Mesenchymal stem cell (in vitro differentiated cells and primary cell): ENCODE measurements at regions not wholly inside any gene's neighbourhood (a gene's known extent, or its start where the extent isn't known, plus 50 kb on each side); places are given as distances from the start of the nearest gene placed in this dataset.
A peak's percentile ranks its signal among the peaks of the same experiment; 100 is the strongest.

ENCODE experiments used
- DNase-seq: peaks from one replicate; pipeline ENCODE4 v3.0.0-alpha.2; 2013
- H2AFZ ChIP-seq: one replicate; pipeline ENCODE4 v1.6.1; 2013; ENCODE audit warnings: low read depth, mild to moderate bottlenecking, control low read depth, inconsistent platforms, low read length, moderate library complexity
- H2AK5ac ChIP-seq: 2 replicates; pipeline ENCODE4 v1.6.1; 2013; ENCODE audit warnings: low read length, moderate library complexity, mild to moderate bottlenecking, inconsistent platforms; ENCODE audit not compliant: severe bottlenecking
- H2BK120ac ChIP-seq: one replicate; pipeline ENCODE4 v1.6.1; 2013; ENCODE audit warnings: low read depth, mild to moderate bottlenecking, inconsistent platforms, low read length, moderate library complexity
- H2BK12ac ChIP-seq, 2 experiments: one replicate each; pipeline ENCODE4 v1.6.1; 2013; ENCODE audit warnings: inconsistent platforms in 2 of 2, low read length in 2 of 2, mild to moderate bottlenecking in 2 of 2, moderate library complexity in 2 of 2, control low read depth in 1 of 2
- H2BK15ac ChIP-seq: one replicate; pipeline ENCODE4 v1.6.1; 2013; ENCODE audit warnings: mild to moderate bottlenecking, low read depth, inconsistent platforms; ENCODE audit not compliant: poor library complexity, severe bottlenecking
- H2BK5ac ChIP-seq: 2 replicates; pipeline ENCODE4 v1.6.1; 2013; ENCODE audit warnings: low read depth, mild to moderate bottlenecking, low read length, control low read depth, inconsistent platforms; ENCODE audit not compliant: poor library complexity, severe bottlenecking
- H3K14ac ChIP-seq, 2 experiments: one replicate each; pipeline ENCODE4 v1.6.1; 2013; ENCODE audit warnings: inconsistent platforms in 2 of 2, low read length in 2 of 2, control low read depth in 1 of 2, mild to moderate bottlenecking in 1 of 2, moderate library complexity in 1 of 2
- H3K18ac ChIP-seq, 2 experiments: one replicate each; pipeline ENCODE4 v1.6.1; 2013; ENCODE audit warnings: inconsistent platforms in 2 of 2, low read length in 2 of 2, control low read depth in 1 of 2, low read depth in 1 of 2, mild to moderate bottlenecking in 1 of 2
- H3K23ac ChIP-seq, 2 experiments: one replicate each; pipeline ENCODE4 v1.6.1; 2013; ENCODE audit warnings: inconsistent platforms in 2 of 2, low read length in 2 of 2, mild to moderate bottlenecking in 2 of 2, moderate library complexity in 2 of 2, control low read depth in 1 of 2
- H3K27ac ChIP-seq: 2 replicates; pipeline ENCODE4 v1.5.1; 2013; ENCODE audit warnings: mild to moderate bottlenecking, moderate library complexity, low read length, control low read depth, inconsistent platforms; ENCODE audit not compliant: poor library complexity, severe bottlenecking
- H3K27me3 ChIP-seq, 2 experiments: 2 replicates each; pipeline versions ENCODE4 v1.6.1 to v1.7.0; 2013; ENCODE audit warnings: low read length in 2 of 2, mild to moderate bottlenecking in 2 of 2, moderate library complexity in 2 of 2, control low read depth in 1 of 2, inconsistent platforms in 1 of 2; ENCODE audit not compliant: control insufficient read depth in 1 of 2, insufficient read depth in 1 of 2
- H3K36me3 ChIP-seq, 2 experiments: 2 replicates each; pipeline versions ENCODE4 v1.6.1 to v1.7.0; 2013; ENCODE audit warnings: low read length in 2 of 2, control low read depth in 1 of 2, inconsistent platforms in 1 of 2, low read depth in 1 of 2, mild to moderate bottlenecking in 1 of 2; ENCODE audit not compliant: insufficient read depth in 2 of 2, control insufficient read depth in 1 of 2
- H3K4ac ChIP-seq, 2 experiments: one replicate each; pipeline ENCODE4 v1.6.1; 2013; ENCODE audit warnings: inconsistent platforms in 2 of 2, low read length in 2 of 2, mild to moderate bottlenecking in 2 of 2, moderate library complexity in 2 of 2, control low read depth in 1 of 2, low read depth in 1 of 2
- H3K4me1 ChIP-seq: 2 replicates; pipeline ENCODE4 v1.6.1; 2013; ENCODE audit warnings: low read depth, low read length, control low read depth; ENCODE audit not compliant: control insufficient read depth, insufficient read depth
- H3K4me2 ChIP-seq: 2 replicates; pipeline ENCODE4 v1.6.1; 2013; ENCODE audit warnings: low read length, mild to moderate bottlenecking, inconsistent platforms; ENCODE audit not compliant: poor library complexity, severe bottlenecking
- H3K4me3 ChIP-seq, 2 experiments: 2 replicates each; pipeline versions ENCODE4 v1.5.1 to v1.7.0; 2013; ENCODE audit warnings: low read length in 2 of 2, mild to moderate bottlenecking in 2 of 2, control low read depth in 1 of 2, low read depth in 1 of 2; ENCODE audit not compliant: insufficient read depth in 1 of 2
- H3K79me1 ChIP-seq: replicated peaks from 2 replicates; pipeline ENCODE4 v1.6.1; 2013; ENCODE audit warnings: mild to moderate bottlenecking, control low read depth, low read length, inconsistent platforms; ENCODE audit not compliant: poor library complexity, severe bottlenecking
- H3K9ac ChIP-seq: 2 replicates; pipeline ENCODE4 v1.7.0; 2013; ENCODE audit warnings: mild to moderate bottlenecking, low read length, moderate library complexity
- H3K9me3 ChIP-seq: 2 replicates; pipeline ENCODE4 v1.7.0; 2013; ENCODE audit warnings: mild to moderate bottlenecking, low read length; ENCODE audit not compliant: control insufficient read depth
- H4K8ac ChIP-seq: one replicate; pipeline ENCODE4 v1.6.1; 2013; ENCODE audit warnings: inconsistent platforms, mild to moderate bottlenecking, low read length, moderate library complexity
- H4K91ac ChIP-seq: one replicate; pipeline ENCODE4 v1.6.1; 2013; ENCODE audit warnings: mild to moderate bottlenecking, low read length, inconsistent platforms
- WGBS: methylation state at CpG from one replicate; pipeline ENCODE4 v1.1.7; 2013; ENCODE audit warnings: mixed read lengths; 5-methylcytosine and 5-hydroxymethylcytosine counted together

- no peak overlapping the region for H2BK12ac ChIP-seq
- H3K4me2 ChIP-seq, result no peak overlapping the region
- no peak overlapping the region for H2AK5ac ChIP-seq
- H3K4me1 ChIP-seq, result no peaks in the 10 kb centered on the region
- no peak overlapping the region for H2BK5ac ChIP-seq
- no peak overlapping the region for H3K4ac ChIP-seq
- H3K79me1 ChIP-seq, result no peaks in the 10 kb centered on the region
- no peak overlapping the region for H2BK15ac ChIP-seq
- no peak overlapping the region for H4K91ac ChIP-seq
- H3K36me3 ChIP-seq, result no peaks in the 10 kb centered on the region
- no peak overlapping the region for H2BK120ac ChIP-seq
- H4K8ac ChIP-seq, result no peak overlapping the region
- no peak overlapping the region for H3K14ac ChIP-seq
- H2AFZ ChIP-seq, result no peak overlapping the region
- no peak for DNase-seq
- H3K18ac ChIP-seq, result no peak overlapping the region
- WGBS, result 82% methylated on average over 4 of the region's 4 CpGs
- no peak overlapping the region for H3K9ac ChIP-seq
- H3K23ac ChIP-seq, result no peak overlapping the region
- no peak overlapping the region for H3K4me3 ChIP-seq
- peaks cover under 1% of the 10 kb centered on the region for H3K9me3 ChIP-seq
- no peaks in the 10 kb centered on the region for H3K27me3 ChIP-seq
- H3K27ac ChIP-seq, result no peak overlapping the region
Measured at GRCh38 chr19:31770223-31770622, 421.0 kb upstream of the TSHZ3 start.

- Histone ChIP-seq H3K4me1 (no peaks in the 10 kb centered on the region), H3K23ac (no peak overlapping the region), H2BK120ac (no peak overlapping the region), H2AK5ac (no peak overlapping the region), H3K27ac (no peak overlapping the region), H2BK12ac (no peak overlapping the region), H2AFZ (no peak overlapping the region), H2BK5ac (no peak overlapping the region), H3K4me3 (no peak overlapping the region), H3K79me1 (no peaks in the 10 kb centered on the region), H3K14ac (no peak overlapping the region), H3K27me3 (no peaks in the 10 kb centered on the region), H3K4me2 (no peak overlapping the region), H3K36me3 (no peaks in the 10 kb centered on the region), H3K4ac (no peak overlapping the region), H2BK15ac (no peak overlapping the region), H3K18ac (no peak overlapping the region), H4K8ac (no peak overlapping the region), H4K91ac (no peak overlapping the region), H3K9me3 (no peaks in the 10 kb centered on the region), H3K9ac (no peak overlapping the region)
- DNase-seq, result no peak
- 56% methylated on average over 5 of the region's 5 CpGs for WGBS
Measured at GRCh38 chr19:31772915-31773314, 423.7 kb upstream of the TSHZ3 start.

- Histone ChIP-seq H3K4me3 (no peak overlapping the region), H3K36me3 (no peaks in the 10 kb centered on the region), H3K4ac (no peak overlapping the region), H3K27me3 (no peaks in the 10 kb centered on the region), H2BK12ac (no peak overlapping the region), H3K23ac (no peak overlapping the region), H3K9ac (no peak overlapping the region), H2AK5ac (no peak overlapping the region), H3K9me3 (no peaks in the 10 kb centered on the region), H2AFZ (no peak overlapping the region), H2BK120ac (no peak overlapping the region), H3K4me2 (no peak overlapping the region), H4K8ac (no peak overlapping the region), H2BK15ac (no peak overlapping the region), H3K4me1 (no peaks in the 10 kb centered on the region), H3K27ac (no peak overlapping the region), H3K14ac (no peak overlapping the region), H2BK5ac (no peak overlapping the region), H3K18ac (peak overlapping the region in 1 of 2 experiments; percentile 21), H3K79me1 (no peaks in the 10 kb centered on the region), H4K91ac (no peak overlapping the region)
- no peak for DNase-seq
- WGBS, result 68% methylated on average over 4 of the region's 4 CpGs
Measured at GRCh38 chr19:31781542-31781941, 432.3 kb upstream of the TSHZ3 start.

GRCh38 chr19:31783592-31783991, 434.4 kb upstream of the TSHZ3 start:
- no peak for DNase-seq

More at GRCh38 chr19:31783592-31783991, 434.4 kb upstream of the TSHZ3 start:
- no peak overlapping the region for H2BK5ac ChIP-seq
- H3K36me3 ChIP-seq, result no peaks in the 10 kb centered on the region
- no peak overlapping the region for H3K4me3 ChIP-seq
- no peak overlapping the region for H3K4ac ChIP-seq
- no peaks in the 10 kb centered on the region for H3K79me1 ChIP-seq
- no peak overlapping the region for H3K27ac ChIP-seq
- no peak overlapping the region for H3K18ac ChIP-seq
- no peak overlapping the region for H3K14ac ChIP-seq
- WGBS, result 66% methylated on average over 9 of the region's 9 CpGs
- H2BK120ac ChIP-seq, result no peak overlapping the region
- H2BK12ac ChIP-seq, result no peak overlapping the region
- no peaks in the 10 kb centered on the region for H3K27me3 ChIP-seq
- no peak overlapping the region for H2BK15ac ChIP-seq
- H3K9me3 ChIP-seq, result no peaks in the 10 kb centered on the region
- H4K8ac ChIP-seq, result no peak overlapping the region
- H3K23ac ChIP-seq, result no peak overlapping the region
- no peaks in the 10 kb centered on the region for H3K4me1 ChIP-seq
- H3K9ac ChIP-seq, result no peak overlapping the region
- H2AFZ ChIP-seq, result no peak overlapping the region
- H4K91ac ChIP-seq, result no peak overlapping the region
- H3K4me2 ChIP-seq, result no peak overlapping the region
- H2AK5ac ChIP-seq, result no peak overlapping the region
